ENCODE measurements at regions not wholly inside any gene's neighbourhood (a gene's known extent, or its start where the extent isn't known, plus 50 kb on each side); places are given as distances from the start of the nearest gene placed in this dataset.

GRCh38 chr15:99895189-99895955, 162.1 kb upstream of the LYSMD4 start:
- H3K9me2 ChIP-seq (replicated peaks; ENCODE audit: insufficient read depth, low read length) = no peaks in the 10 kb centered on the region
- no peaks in the 10 kb centered on the region for H3F3A ChIP-seq (ENCODE audit: insufficient read depth, low read length)
- H4K20me1 ChIP-seq (ENCODE audit: insufficient read depth, low read length) = no peaks in the 10 kb centered on the region
- H2AFZ ChIP-seq (ENCODE audit: low read length) = no peak overlapping the region
- H3K27me3 ChIP-seq (replicated peaks; ENCODE audit: insufficient read depth, low read length) = no peaks in the 10 kb centered on the region
- TF ChIP-seq EZH2 (optimal IDR thresholded peaks at IDR 0.05; ENCODE audit: low read depth, low read length) (no peak), CTCF (IDR thresholded peaks at IDR 0.05; ENCODE audit: low read length) (no peak), EZH2phosphoT487 (IDR thresholded peaks at IDR 0.05; ENCODE audit: low read length) (no peak)
- no peak overlapping the region for H3K9ac ChIP-seq (ENCODE audit: low read length)
- H3K9me3 ChIP-seq (replicated peaks; ENCODE audit: insufficient read depth, low read length) = no peaks in the 10 kb centered on the region
- H3K4me1 ChIP-seq (ENCODE audit: low read length) = no peaks in the 10 kb centered on the region
- H3K4me3 ChIP-seq (ENCODE audit: low read length) = no peak overlapping the region
- H3K36me3 ChIP-seq (replicated peaks; ENCODE audit: insufficient read depth, low read length) = no peaks in the 10 kb centered on the region
- no peak overlapping the region for H3K4me2 ChIP-seq (ENCODE audit: low read depth, low read length)
- DNase-seq = no peak
- H3K79me2 ChIP-seq (ENCODE audit: low read length) = no peaks in the 10 kb centered on the region
- H3K27ac ChIP-seq (ENCODE audit: low read length) = no peak overlapping the region

- H3K9ac ChIP-seq (ENCODE audit: low read length) = no peak overlapping the region
- no peaks in the 10 kb centered on the region for H3K9me2 ChIP-seq (replicated peaks; ENCODE audit: insufficient read depth, low read length)
- H3K27me3 ChIP-seq (replicated peaks; ENCODE audit: insufficient read depth, low read length) = no peaks in the 10 kb centered on the region
- no peak for DNase-seq
- no peak overlapping the region for H3K4me3 ChIP-seq (ENCODE audit: low read length)
- H3F3A ChIP-seq (ENCODE audit: insufficient read depth, low read length) = no peaks in the 10 kb centered on the region
- H2AFZ ChIP-seq (ENCODE audit: low read length) = no peak overlapping the region
- H3K27ac ChIP-seq (ENCODE audit: low read length) = no peak overlapping the region
- no peaks in the 10 kb centered on the region for H3K4me1 ChIP-seq (ENCODE audit: low read length)
- H3K4me2 ChIP-seq (ENCODE audit: low read depth, low read length) = no peak overlapping the region
- H3K9me3 ChIP-seq (replicated peaks; ENCODE audit: insufficient read depth, low read length) = no peaks in the 10 kb centered on the region
- H4K20me1 ChIP-seq (ENCODE audit: insufficient read depth, low read length) = no peaks in the 10 kb centered on the region
- no peaks in the 10 kb centered on the region for H3K79me2 ChIP-seq (ENCODE audit: low read length)
- TF ChIP-seq EZH2phosphoT487 (IDR thresholded peaks at IDR 0.05; ENCODE audit: low read length) (no peak), CTCF (IDR thresholded peaks at IDR 0.05; ENCODE audit: low read length) (no peak), EZH2 (optimal IDR thresholded peaks at IDR 0.05; ENCODE audit: low read depth, low read length) (no peak)
- H3K36me3 ChIP-seq (replicated peaks; ENCODE audit: insufficient read depth, low read length) = no peaks in the 10 kb centered on the region
These were observed 145.6 kb upstream of the LYSMD4 start for GRCh38 chr15:99878835-99879234.

- H3K36me3 ChIP-seq (replicated peaks; ENCODE audit: insufficient read depth, low read length) = no peaks in the 10 kb centered on the region
- H4K20me1 ChIP-seq (ENCODE audit: insufficient read depth, low read length) = no peaks in the 10 kb centered on the region
- no peak for TF ChIP-seq EZH2phosphoT487 (IDR thresholded peaks at IDR 0.05; ENCODE audit: low read length)
- TF ChIP-seq EZH2 (optimal IDR thresholded peaks at IDR 0.05; ENCODE audit: low read depth, low read length) = no peak
- no peak for TF ChIP-seq CTCF (IDR thresholded peaks at IDR 0.05; ENCODE audit: low read length)
- H3K79me2 ChIP-seq (ENCODE audit: low read length) = no peaks in the 10 kb centered on the region
- H3F3A ChIP-seq (ENCODE audit: insufficient read depth, low read length) = no peaks in the 10 kb centered on the region
- no peaks in the 10 kb centered on the region for H3K9me3 ChIP-seq (replicated peaks; ENCODE audit: insufficient read depth, low read length)
- H3K27ac ChIP-seq (ENCODE audit: low read length) = no peak overlapping the region
- DNase-seq = no peak
- H3K9ac ChIP-seq (ENCODE audit: low read length) = no peak overlapping the region
- H3K4me1 ChIP-seq (ENCODE audit: low read length) = no peaks in the 10 kb centered on the region
- H3K27me3 ChIP-seq (replicated peaks; ENCODE audit: insufficient read depth, low read length) = no peaks in the 10 kb centered on the region
- no peak overlapping the region for H3K4me2 ChIP-seq (ENCODE audit: low read depth, low read length)
- H3K4me3 ChIP-seq (ENCODE audit: low read length) = no peak overlapping the region
- no peak overlapping the region for H2AFZ ChIP-seq (ENCODE audit: low read length)
- no peaks in the 10 kb centered on the region for H3K9me2 ChIP-seq (replicated peaks; ENCODE audit: insufficient read depth, low read length)
These were observed 140.2 kb upstream of the LYSMD4 start for GRCh38 chr15:99873451-99873850.
